HL-60 (cell line): ENCODE measurements at regions not wholly inside any gene's neighbourhood (a gene's known extent, or its start where the extent isn't known, plus 50 kb on each side); places are given as distances from the start of the nearest gene placed in this dataset.

Source experiments
- GABPA ChIP-seq: IDR thresholded peaks from 2 replicates; pipeline ENCODE4 v1.6.1; 2012; ENCODE audit warnings: low read depth
- POLR2AphosphoS5 ChIP-seq: IDR thresholded peaks from 2 replicates; pipeline ENCODE4 v1.6.1; 2012; ENCODE audit warnings: low read depth
- SPI1 ChIP-seq: IDR thresholded peaks from 2 replicates; pipeline ENCODE4 v1.6.1; 2012; ENCODE audit warnings: low read depth, mild to moderate bottlenecking, borderline replicate concordance
- TF ChIP-seq, protein P1 (sequence below): IDR thresholded peaks from one replicate; pipeline ENCODE4 v1.5.1; 2011; ENCODE audit warnings: low read length, control low read depth, inconsistent platforms; ENCODE audit not compliant: insufficient read depth
- TF ChIP-seq, protein P2 (sequence below): IDR thresholded peaks from 2 replicates; pipeline ENCODE4 v1.6.1; 2012; ENCODE audit warnings: low read depth; ENCODE audit not compliant: insufficient replicate concordance

DNA sequence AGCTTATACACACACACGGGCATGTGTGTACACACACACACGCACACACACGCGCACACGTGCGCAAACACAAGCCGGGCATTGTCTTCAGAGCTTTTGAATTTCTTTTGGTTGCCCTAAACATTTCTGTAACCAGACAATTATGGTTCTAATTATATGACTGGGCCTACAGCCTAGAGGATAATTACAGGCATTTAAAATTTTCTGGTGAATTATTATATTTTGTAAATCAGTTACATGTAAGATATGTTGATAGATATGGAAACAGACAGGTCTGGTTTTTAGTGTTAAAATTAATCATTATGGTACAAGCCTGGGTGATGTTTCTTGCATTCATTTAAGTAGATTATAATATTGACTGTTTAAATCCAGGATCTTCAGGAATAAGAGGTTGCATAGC is 1120.5 kb downstream of the ADGRL3 start:
- TF ChIP-seq, protein P1, sequence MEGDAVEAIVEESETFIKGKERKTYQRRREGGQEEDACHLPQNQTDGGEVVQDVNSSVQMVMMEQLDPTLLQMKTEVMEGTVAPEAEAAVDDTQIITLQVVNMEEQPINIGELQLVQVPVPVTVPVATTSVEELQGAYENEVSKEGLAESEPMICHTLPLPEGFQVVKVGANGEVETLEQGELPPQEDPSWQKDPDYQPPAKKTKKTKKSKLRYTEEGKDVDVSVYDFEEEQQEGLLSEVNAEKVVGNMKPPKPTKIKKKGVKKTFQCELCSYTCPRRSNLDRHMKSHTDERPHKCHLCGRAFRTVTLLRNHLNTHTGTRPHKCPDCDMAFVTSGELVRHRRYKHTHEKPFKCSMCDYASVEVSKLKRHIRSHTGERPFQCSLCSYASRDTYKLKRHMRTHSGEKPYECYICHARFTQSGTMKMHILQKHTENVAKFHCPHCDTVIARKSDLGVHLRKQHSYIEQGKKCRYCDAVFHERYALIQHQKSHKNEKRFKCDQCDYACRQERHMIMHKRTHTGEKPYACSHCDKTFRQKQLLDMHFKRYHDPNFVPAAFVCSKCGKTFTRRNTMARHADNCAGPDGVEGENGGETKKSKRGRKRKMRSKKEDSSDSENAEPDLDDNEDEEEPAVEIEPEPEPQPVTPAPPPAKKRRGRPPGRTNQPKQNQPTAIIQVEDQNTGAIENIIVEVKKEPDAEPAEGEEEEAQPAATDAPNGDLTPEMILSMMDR = no peak
- TF ChIP-seq POLR2AphosphoS5 = no peak
- TF ChIP-seq GABPA = no peak
- TF ChIP-seq, protein P2, sequence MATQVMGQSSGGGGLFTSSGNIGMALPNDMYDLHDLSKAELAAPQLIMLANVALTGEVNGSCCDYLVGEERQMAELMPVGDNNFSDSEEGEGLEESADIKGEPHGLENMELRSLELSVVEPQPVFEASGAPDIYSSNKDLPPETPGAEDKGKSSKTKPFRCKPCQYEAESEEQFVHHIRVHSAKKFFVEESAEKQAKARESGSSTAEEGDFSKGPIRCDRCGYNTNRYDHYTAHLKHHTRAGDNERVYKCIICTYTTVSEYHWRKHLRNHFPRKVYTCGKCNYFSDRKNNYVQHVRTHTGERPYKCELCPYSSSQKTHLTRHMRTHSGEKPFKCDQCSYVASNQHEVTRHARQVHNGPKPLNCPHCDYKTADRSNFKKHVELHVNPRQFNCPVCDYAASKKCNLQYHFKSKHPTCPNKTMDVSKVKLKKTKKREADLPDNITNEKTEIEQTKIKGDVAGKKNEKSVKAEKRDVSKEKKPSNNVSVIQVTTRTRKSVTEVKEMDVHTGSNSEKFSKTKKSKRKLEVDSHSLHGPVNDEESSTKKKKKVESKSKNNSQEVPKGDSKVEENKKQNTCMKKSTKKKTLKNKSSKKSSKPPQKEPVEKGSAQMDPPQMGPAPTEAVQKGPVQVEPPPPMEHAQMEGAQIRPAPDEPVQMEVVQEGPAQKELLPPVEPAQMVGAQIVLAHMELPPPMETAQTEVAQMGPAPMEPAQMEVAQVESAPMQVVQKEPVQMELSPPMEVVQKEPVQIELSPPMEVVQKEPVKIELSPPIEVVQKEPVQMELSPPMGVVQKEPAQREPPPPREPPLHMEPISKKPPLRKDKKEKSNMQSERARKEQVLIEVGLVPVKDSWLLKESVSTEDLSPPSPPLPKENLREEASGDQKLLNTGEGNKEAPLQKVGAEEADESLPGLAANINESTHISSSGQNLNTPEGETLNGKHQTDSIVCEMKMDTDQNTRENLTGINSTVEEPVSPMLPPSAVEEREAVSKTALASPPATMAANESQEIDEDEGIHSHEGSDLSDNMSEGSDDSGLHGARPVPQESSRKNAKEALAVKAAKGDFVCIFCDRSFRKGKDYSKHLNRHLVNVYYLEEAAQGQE = no peak
- no peak for TF ChIP-seq SPI1
